Fibroblast of the aortic adventitia (primary cell): ENCODE measurements at regions not wholly inside any gene's neighbourhood (a gene's known extent, or its start where the extent isn't known, plus 50 kb on each side); places are given as distances from the start of the nearest gene placed in this dataset.
A peak's percentile ranks its signal among the peaks of the same experiment; 100 is the strongest.

Source experiments
- DNase-seq: peaks from one replicate; pipeline ENCODE4 v3.0.0-alpha.2; 2010; ENCODE audit warnings: low read depth
- H3K4me3 ChIP-seq: 2 replicates; pipeline ENCODE4 v1.5.1; 2011; ENCODE audit warnings: low read depth, mild to moderate bottlenecking, control low read depth, low read length, moderate library complexity
- CTCF ChIP-seq: IDR thresholded peaks from 2 replicates; pipeline ENCODE4 v1.5.1; 2011; ENCODE audit warnings: mild to moderate bottlenecking, low read length, control low read depth, inconsistent platforms; ENCODE audit not compliant: insufficient read depth

GRCh38 chr5:75907651-75908050, 175.5 kb upstream of the SV2C start:
- no peak overlapping the region for H3K4me3 ChIP-seq
- TF ChIP-seq CTCF = no peak
- DNase-seq = no peak

- DNase-seq = no peak
- H3K4me3 ChIP-seq = no peak overlapping the region
- TF ChIP-seq CTCF = no peak
These were observed 177.2 kb upstream of the POC5 start for GRCh38 chr5:75894482-75894881.

GRCh38 chr5:75891736-75892135, 174.5 kb upstream of the POC5 start:
- no peak for DNase-seq
- no peak overlapping the region for H3K4me3 ChIP-seq
- TF ChIP-seq CTCF = no peak

GRCh38 chr5:75891020-75891419, 173.8 kb upstream of the POC5 start:
- no peak for DNase-seq
- TF ChIP-seq CTCF = no peak
- H3K4me3 ChIP-seq = no peak overlapping the region

- DNase-seq = no peak
- H3K4me3 ChIP-seq = no peak overlapping the region
- TF ChIP-seq CTCF = no peak
These were observed 173.3 kb upstream of the POC5 start for GRCh38 chr5:75890546-75890945.

GRCh38 chr5:75886706-75887105, 169.5 kb upstream of the POC5 start:
- no peak for TF ChIP-seq CTCF
- no peak overlapping the region for H3K4me3 ChIP-seq
- DNase-seq = peak; percentile 0

GRCh38 chr5:75885849-75886596, 168.8 kb upstream of the POC5 start:
- H3K4me3 ChIP-seq = no peak overlapping the region
- TF ChIP-seq CTCF = no peak
- DNase-seq = no peak
